ENCODE measurements at regions not wholly inside any gene's neighbourhood (a gene's known extent, or its start where the extent isn't known, plus 50 kb on each side); places are given as distances from the start of the nearest gene placed in this dataset.

DNA sequence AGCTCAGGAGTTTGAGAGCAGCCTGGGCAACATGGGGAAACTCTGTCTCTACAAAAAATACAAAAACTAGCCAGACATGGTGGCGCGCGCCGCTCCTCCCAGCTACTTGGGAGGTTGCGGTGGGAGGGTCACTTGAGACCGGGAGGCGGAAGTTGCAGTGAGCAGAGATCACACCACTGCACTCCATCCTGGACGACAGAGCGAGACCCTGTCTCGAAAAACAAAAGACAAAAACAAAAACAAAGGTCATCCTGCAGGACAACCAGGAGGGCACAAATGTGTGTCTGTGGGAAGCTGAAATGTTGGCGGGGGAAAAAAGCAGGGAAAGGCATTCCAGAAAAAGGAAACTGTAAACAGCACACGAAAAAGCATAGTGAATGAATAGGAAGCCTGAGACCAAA, 104.1 kb upstream of the HNRNPU start:
- H3K4me1 Mint-ChIP-seq (ENCODE audit: low read depth, unreplicated experiment): peaks cover 29% of the 10 kb centered on the region
- BruUV-seq (replicated peaks): no TSS peak
- H3K4me3 Mint-ChIP-seq (ENCODE audit: unreplicated experiment): peak overlapping the region; percentile 64
- intact Hi-C loops (cut with micrococcal nuclease; ENCODE audit: unreplicated experiment): no loop called here
- H3K27me3 ChIP-seq (replicated peaks; ENCODE audit: control insufficient read depth, insufficient read depth, low read length): no peaks in the 10 kb centered on the region
- DNase-seq: no peak
- peaks cover 30% of the 10 kb centered on the region for H3K4me1 ChIP-seq
- H3K27me3 Mint-ChIP-seq (ENCODE audit: insufficient read depth, unreplicated experiment): no peaks in the 10 kb centered on the region
- H3K9me3 Mint-ChIP-seq (ENCODE audit: unreplicated experiment): no peaks in the 10 kb centered on the region
- TF ChIP-seq, protein P1, sequence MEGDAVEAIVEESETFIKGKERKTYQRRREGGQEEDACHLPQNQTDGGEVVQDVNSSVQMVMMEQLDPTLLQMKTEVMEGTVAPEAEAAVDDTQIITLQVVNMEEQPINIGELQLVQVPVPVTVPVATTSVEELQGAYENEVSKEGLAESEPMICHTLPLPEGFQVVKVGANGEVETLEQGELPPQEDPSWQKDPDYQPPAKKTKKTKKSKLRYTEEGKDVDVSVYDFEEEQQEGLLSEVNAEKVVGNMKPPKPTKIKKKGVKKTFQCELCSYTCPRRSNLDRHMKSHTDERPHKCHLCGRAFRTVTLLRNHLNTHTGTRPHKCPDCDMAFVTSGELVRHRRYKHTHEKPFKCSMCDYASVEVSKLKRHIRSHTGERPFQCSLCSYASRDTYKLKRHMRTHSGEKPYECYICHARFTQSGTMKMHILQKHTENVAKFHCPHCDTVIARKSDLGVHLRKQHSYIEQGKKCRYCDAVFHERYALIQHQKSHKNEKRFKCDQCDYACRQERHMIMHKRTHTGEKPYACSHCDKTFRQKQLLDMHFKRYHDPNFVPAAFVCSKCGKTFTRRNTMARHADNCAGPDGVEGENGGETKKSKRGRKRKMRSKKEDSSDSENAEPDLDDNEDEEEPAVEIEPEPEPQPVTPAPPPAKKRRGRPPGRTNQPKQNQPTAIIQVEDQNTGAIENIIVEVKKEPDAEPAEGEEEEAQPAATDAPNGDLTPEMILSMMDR (IDR thresholded peaks at IDR 0.05; ENCODE audit: insufficient read depth in 1 of 2, low read depth in 1 of 2, low read length in 1 of 2, severe bottlenecking in 1 of 2, unreplicated experiment in 1 of 2): no peak
- peak overlapping the region; percentile 99 for H3K27ac Mint-ChIP-seq (ENCODE audit: unreplicated experiment)
- H3K9me3 ChIP-seq: no peaks in the 10 kb centered on the region
- no peaks in the 10 kb centered on the region for H3K36me3 ChIP-seq (ENCODE audit: control insufficient read depth, insufficient read depth, low read length)
- ChIA-PET CTCF (no interaction called here), POLR2A (interaction anchor here (0.6 kb wide), 1 partner anchor 111 kb away, joined by 3 read pairs; no protein-coding TSS in a partner anchor)
- no peak overlapping the region for H3K4me3 ChIP-seq (ENCODE audit: low read depth, low read length)
- peaks cover 20% of the 10 kb centered on the region for H3K36me3 Mint-ChIP-seq (ENCODE audit: insufficient read depth, unreplicated experiment)

DNA sequence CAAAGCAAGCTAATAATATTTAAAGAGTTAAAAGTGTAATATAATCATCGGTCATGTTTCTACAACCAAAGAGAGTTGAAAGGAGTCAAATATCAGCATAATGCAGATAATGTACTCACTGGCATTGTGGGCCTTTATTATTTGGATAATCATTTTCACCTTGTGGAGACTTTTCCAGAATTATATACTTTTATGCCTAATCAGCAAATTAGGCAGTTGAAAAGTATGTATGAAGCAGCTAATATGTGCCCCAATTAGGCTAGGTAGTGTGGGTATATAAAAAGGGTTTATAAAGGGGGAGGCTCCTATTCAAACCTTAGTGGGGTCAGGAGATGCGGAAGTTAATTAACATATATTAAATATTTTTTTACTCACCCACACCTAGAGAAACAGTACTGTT, 102.8 kb upstream of the HNRNPU start:
- Mint-ChIP-seq H3K4me1 (ENCODE audit: low read depth, unreplicated experiment) (peaks cover 23% of the 10 kb centered on the region), H3K27ac (ENCODE audit: unreplicated experiment) (no peak overlapping the region), H3K9me3 (ENCODE audit: unreplicated experiment) (no peaks in the 10 kb centered on the region), H3K27me3 (ENCODE audit: insufficient read depth, unreplicated experiment) (no peaks in the 10 kb centered on the region), H3K4me3 (ENCODE audit: unreplicated experiment) (no peak overlapping the region), H3K36me3 (ENCODE audit: insufficient read depth, unreplicated experiment) (peaks cover 20% of the 10 kb centered on the region)
- ChIA-PET POLR2A (no interaction called here), CTCF (no interaction called here)
- Histone ChIP-seq H3K4me3 (ENCODE audit: low read depth, low read length) (no peak overlapping the region), H3K9me3 (no peaks in the 10 kb centered on the region), H3K4me1 (peaks cover 43% of the 10 kb centered on the region), H3K27me3 (replicated peaks; ENCODE audit: control insufficient read depth, insufficient read depth, low read length) (no peaks in the 10 kb centered on the region), H3K36me3 (ENCODE audit: control insufficient read depth, insufficient read depth, low read length) (no peaks in the 10 kb centered on the region)
- TF ChIP-seq, protein P1 (IDR thresholded peaks at IDR 0.05; ENCODE audit: insufficient read depth in 1 of 2, low read depth in 1 of 2, low read length in 1 of 2, severe bottlenecking in 1 of 2, unreplicated experiment in 1 of 2): no peak
- DNase-seq: no peak
- no TSS peak for BruUV-seq (replicated peaks)
- intact Hi-C loops (cut with micrococcal nuclease; ENCODE audit: unreplicated experiment): no loop called here

DNA sequence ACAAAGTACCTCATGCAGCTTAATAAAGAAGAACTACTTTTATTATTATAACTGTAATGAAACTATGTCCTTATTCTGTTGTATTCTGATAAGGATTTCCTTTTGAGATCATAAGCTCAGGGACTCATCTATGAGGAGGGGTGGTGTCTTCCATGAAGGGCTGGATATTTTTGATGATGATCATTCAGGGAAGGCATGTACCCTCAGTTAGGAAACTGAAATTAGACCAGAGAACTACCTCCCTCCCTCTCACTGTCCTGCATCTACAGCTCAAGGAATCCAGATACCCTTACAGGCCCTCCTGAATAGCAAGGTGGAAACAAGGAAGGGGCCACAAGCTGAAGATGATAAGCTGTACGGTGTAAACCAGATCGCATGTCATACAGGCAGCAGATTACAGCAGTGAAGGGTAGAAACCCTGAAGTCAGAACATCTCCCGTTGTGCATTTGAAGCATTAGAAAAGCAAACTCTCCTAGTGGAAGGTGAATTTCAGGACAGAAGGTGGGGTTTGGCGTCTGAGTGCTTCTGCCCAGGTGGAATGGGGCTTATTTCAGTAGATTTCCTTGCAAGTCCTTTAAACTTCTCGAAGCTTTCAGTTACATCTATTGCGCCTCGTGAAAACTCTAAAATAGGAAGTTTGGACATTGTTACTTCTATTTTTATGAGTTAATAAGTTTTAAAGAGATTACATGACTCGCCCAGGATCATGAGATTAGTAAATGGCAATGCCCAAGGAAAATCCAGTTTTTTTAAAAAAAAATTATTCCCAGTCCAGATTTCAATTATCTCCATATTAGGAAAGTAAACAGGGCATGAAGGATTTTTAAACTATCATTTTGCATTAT, 101.1 kb upstream of the HNRNPU start:
- H3K27ac Mint-ChIP-seq (ENCODE audit: unreplicated experiment): peak overlapping the region; percentile 71
- no peaks in the 10 kb centered on the region for H3K27me3 Mint-ChIP-seq (ENCODE audit: insufficient read depth, unreplicated experiment)
- H3K4me3 Mint-ChIP-seq (ENCODE audit: unreplicated experiment): no peak overlapping the region
- H3K4me3 ChIP-seq (ENCODE audit: low read depth, low read length): no peak overlapping the region
- no peak for DNase-seq
- CTCF ChIA-PET: interaction anchor here (0.5 to 1.1 kb wide), 2 partner anchors 13 to 47 kb away, joined by 3 read pairs; no protein-coding TSS in a partner anchor
- POLR2A ChIA-PET: interaction anchor here (0.5 to 1.8 kb wide), 4 partner anchors 12 to 1577 kb away, joined by 3 to 16 read pairs (median 3); no protein-coding TSS in a partner anchor
- H3K4me1 Mint-ChIP-seq (ENCODE audit: low read depth, unreplicated experiment): peaks cover 19% of the 10 kb centered on the region
- BruUV-seq (replicated peaks): no TSS peak
- no peaks in the 10 kb centered on the region for H3K9me3 Mint-ChIP-seq (ENCODE audit: unreplicated experiment)
- H3K9me3 ChIP-seq: no peaks in the 10 kb centered on the region
- no peaks in the 10 kb centered on the region for H3K36me3 ChIP-seq (ENCODE audit: control insufficient read depth, insufficient read depth, low read length)
- intact Hi-C loops (cut with micrococcal nuclease; ENCODE audit: unreplicated experiment): loop anchor here (2.0 kb wide), 1 partner anchor 47 kb away; no protein-coding TSS in a partner anchor
- peaks cover 43% of the 10 kb centered on the region for H3K4me1 ChIP-seq
- H3K27me3 ChIP-seq (replicated peaks; ENCODE audit: control insufficient read depth, insufficient read depth, low read length): no peaks in the 10 kb centered on the region
- peaks cover 8% of the 10 kb centered on the region for H3K36me3 Mint-ChIP-seq (ENCODE audit: insufficient read depth, unreplicated experiment)
- TF ChIP-seq, protein P1 (IDR thresholded peaks at IDR 0.05; ENCODE audit: insufficient read depth in 1 of 2, low read depth in 1 of 2, low read length in 1 of 2, severe bottlenecking in 1 of 2, unreplicated experiment in 1 of 2): no peak
